Panc1 (cell line): ENCODE measurements at regions not wholly inside any gene's neighbourhood (a gene's known extent, or its start where the extent isn't known, plus 50 kb on each side); places are given as distances from the start of the nearest gene placed in this dataset.
"Not testable (repeated sequence)": the region's sequence is repeated elsewhere in the genome, so short reads cannot be mapped to it uniquely, and the experiment has no call there.

Experiments used
- ATAC-seq: fragments of 200-7000 bp; cut with Tn5 transposase; 2 replicates; pipeline ENCODE4 v1.9.1; 2020; ENCODE audit warnings: mild to moderate bottlenecking, moderate library complexity
- BruUV-seq: library from RNA; stranded (reverse); fragments of 400-500 nt; replicated peaks from 2 replicates; lab custom pipeline; 2021; lab: Mats Ljungman, UMichigan
- CTCF ChIA-PET: fragments of 300-600 bp; sonication (Branson Sonifier 250); formaldehyde crosslinking; loops from one replicate; lab custom pipeline; 2022; ENCODE audit warnings: antibody characterized with exemption; lab: Charles Lee
- POLR2A ChIA-PET: fragments of 300-600 bp; sonication (Branson Sonifier 250); formaldehyde crosslinking; loops from one replicate; lab custom pipeline; 2022; ENCODE audit warnings: antibody characterized with exemption; lab: Charles Lee
- DNase-seq: peaks from one replicate; pipeline ENCODE4 v3.0.0-alpha.2; 2010; ENCODE audit warnings: low read depth, low spot score
- H3K27ac ChIP-seq: 2 replicates; pipeline ENCODE4 v1.5.1; 2011; ENCODE audit warnings: mild to moderate bottlenecking, low read length, inconsistent platforms
- H3K27me3 ChIP-seq: fragments of 200-500 bp; sonication (Bioruptor generic); 2 replicates; pipeline ENCODE4 v1.6.0; 2014; ENCODE audit warnings: low read length, inconsistent platforms; ENCODE audit not compliant: control insufficient read depth, insufficient read depth
- H3K36me3 ChIP-seq: fragments of 200-500 bp; sonication (Bioruptor generic); 2 replicates; pipeline ENCODE4 v1.5.1; 2014; ENCODE audit warnings: inconsistent platforms, mild to moderate bottlenecking, low read length, moderate library complexity; ENCODE audit not compliant: control insufficient read depth, insufficient read depth
- H3K4me1 ChIP-seq: 2 replicates; pipeline ENCODE4 v1.5.1; 2011; ENCODE audit warnings: inconsistent platforms, mild to moderate bottlenecking, low read length, moderate library complexity; ENCODE audit not compliant: control insufficient read depth, insufficient read depth
- H3K4me3 ChIP-seq, 2 experiments: 2 replicates each; pipeline ENCODE4 v1.5.1; 2011 to 2012; ENCODE audit warnings: low read depth in 2 of 2, low read length in 2 of 2, mild to moderate bottlenecking in 2 of 2, inconsistent platforms in 1 of 2, moderate library complexity in 1 of 2
- H3K9me3 ChIP-seq: fragments of 200-500 bp; sonication (Bioruptor generic); 2 replicates; pipeline ENCODE4 v1.5.1; 2014; ENCODE audit warnings: low read depth, mild to moderate bottlenecking, inconsistent platforms, low read length, moderate library complexity; ENCODE audit not compliant: control insufficient read depth, insufficient read depth
- POLR2AphosphoS5 ChIP-seq: IDR thresholded peaks from 2 replicates; pipeline ENCODE4 v1.6.1; 2012; ENCODE audit warnings: mild to moderate bottlenecking, low read depth, low read length, moderate library complexity
- SIN3A ChIP-seq: IDR thresholded peaks from 2 replicates; pipeline ENCODE4 v1.6.1; 2012; ENCODE audit warnings: low read depth, mild to moderate bottlenecking, low read length, moderate library complexity, borderline replicate concordance; ENCODE audit not compliant: insufficient read depth
- TCF7L2 ChIP-seq: IDR thresholded peaks from 2 replicates; pipeline ENCODE4 v1.6.1; 2011; ENCODE audit warnings: mild to moderate bottlenecking, low read depth, low read length, inconsistent platforms
- in situ Hi-C: cut with HindIII; loops from 2 replicates; pipeline ENCODE4 v1.10.0; 2016; ENCODE audit warnings: low sequenced_read_pairs, low pct_unique_long_range_greater_than_20kb
- intact Hi-C: fragments of 100-400 bp; cut with micrococcal nuclease; formaldehyde crosslinking; loops from one replicate; pipeline ENCODE4 v1.10.0; 2022; ENCODE audit not compliant: unreplicated experiment
- TF ChIP-seq, protein P1 (sequence below): fragments of 450-650 bp; IDR thresholded peaks from 2 replicates; pipeline ENCODE4 v1.5.1; 2017; ENCODE audit warnings: mild to moderate bottlenecking
- TF ChIP-seq, protein P2 (sequence below), 2 experiments: IDR thresholded peaks; 2 replicates each; pipeline ENCODE4 v1.6.1; 2011 to 2012; ENCODE audit warnings: low read depth in 2 of 2, control low read depth in 1 of 2, low read length in 1 of 2, mild to moderate bottlenecking in 1 of 2, moderate library complexity in 1 of 2; ENCODE audit not compliant: insufficient read depth in 1 of 2

DNA sequence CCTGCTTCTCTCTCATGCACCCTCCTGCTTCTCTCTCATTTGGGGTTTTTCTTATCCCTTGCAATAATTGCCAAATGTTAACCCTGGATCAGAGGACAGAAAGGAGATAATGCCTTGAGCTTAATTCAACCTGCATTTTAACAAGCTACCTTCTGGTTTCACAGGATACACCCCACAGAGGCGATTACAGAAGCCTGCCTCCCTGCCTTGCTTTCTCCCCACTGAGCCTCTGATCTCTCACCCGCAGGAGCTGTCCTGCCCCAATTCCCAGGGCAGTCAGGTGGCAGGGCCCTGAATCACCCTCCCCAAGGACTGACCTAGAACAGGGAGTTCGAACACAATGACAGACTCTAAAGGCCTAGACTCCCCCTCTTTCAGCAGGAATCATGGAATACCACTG is 959.5 kb downstream of the GRID1 start:
- CTCF ChIA-PET, result no interaction called here
- Histone ChIP-seq H3K4me3 (no peak overlapping the region), H3K9me3 (no peaks in the 10 kb centered on the region), H3K4me1 (no peaks in the 10 kb centered on the region), H3K36me3 (no peaks in the 10 kb centered on the region), H3K27me3 (no peaks in the 10 kb centered on the region), H3K27ac (no peak overlapping the region)
- in situ Hi-C loops (no loop called here), intact Hi-C loops (no loop called here)
- BruUV-seq, result no TSS peak
- DNase-seq (no peak), ATAC-seq (no peak)
- TF ChIP-seq, protein P1, sequence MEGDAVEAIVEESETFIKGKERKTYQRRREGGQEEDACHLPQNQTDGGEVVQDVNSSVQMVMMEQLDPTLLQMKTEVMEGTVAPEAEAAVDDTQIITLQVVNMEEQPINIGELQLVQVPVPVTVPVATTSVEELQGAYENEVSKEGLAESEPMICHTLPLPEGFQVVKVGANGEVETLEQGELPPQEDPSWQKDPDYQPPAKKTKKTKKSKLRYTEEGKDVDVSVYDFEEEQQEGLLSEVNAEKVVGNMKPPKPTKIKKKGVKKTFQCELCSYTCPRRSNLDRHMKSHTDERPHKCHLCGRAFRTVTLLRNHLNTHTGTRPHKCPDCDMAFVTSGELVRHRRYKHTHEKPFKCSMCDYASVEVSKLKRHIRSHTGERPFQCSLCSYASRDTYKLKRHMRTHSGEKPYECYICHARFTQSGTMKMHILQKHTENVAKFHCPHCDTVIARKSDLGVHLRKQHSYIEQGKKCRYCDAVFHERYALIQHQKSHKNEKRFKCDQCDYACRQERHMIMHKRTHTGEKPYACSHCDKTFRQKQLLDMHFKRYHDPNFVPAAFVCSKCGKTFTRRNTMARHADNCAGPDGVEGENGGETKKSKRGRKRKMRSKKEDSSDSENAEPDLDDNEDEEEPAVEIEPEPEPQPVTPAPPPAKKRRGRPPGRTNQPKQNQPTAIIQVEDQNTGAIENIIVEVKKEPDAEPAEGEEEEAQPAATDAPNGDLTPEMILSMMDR, result no peak
- TF ChIP-seq POLR2AphosphoS5, result no peak
- TF ChIP-seq, protein P2, sequence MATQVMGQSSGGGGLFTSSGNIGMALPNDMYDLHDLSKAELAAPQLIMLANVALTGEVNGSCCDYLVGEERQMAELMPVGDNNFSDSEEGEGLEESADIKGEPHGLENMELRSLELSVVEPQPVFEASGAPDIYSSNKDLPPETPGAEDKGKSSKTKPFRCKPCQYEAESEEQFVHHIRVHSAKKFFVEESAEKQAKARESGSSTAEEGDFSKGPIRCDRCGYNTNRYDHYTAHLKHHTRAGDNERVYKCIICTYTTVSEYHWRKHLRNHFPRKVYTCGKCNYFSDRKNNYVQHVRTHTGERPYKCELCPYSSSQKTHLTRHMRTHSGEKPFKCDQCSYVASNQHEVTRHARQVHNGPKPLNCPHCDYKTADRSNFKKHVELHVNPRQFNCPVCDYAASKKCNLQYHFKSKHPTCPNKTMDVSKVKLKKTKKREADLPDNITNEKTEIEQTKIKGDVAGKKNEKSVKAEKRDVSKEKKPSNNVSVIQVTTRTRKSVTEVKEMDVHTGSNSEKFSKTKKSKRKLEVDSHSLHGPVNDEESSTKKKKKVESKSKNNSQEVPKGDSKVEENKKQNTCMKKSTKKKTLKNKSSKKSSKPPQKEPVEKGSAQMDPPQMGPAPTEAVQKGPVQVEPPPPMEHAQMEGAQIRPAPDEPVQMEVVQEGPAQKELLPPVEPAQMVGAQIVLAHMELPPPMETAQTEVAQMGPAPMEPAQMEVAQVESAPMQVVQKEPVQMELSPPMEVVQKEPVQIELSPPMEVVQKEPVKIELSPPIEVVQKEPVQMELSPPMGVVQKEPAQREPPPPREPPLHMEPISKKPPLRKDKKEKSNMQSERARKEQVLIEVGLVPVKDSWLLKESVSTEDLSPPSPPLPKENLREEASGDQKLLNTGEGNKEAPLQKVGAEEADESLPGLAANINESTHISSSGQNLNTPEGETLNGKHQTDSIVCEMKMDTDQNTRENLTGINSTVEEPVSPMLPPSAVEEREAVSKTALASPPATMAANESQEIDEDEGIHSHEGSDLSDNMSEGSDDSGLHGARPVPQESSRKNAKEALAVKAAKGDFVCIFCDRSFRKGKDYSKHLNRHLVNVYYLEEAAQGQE (IDR thresholded peaks at IDR 0.05; ENCODE audit: insufficient read depth in 1 of 2, low read depth in 2 of 2, low read length in 1 of 2), result no peak
- POLR2A ChIA-PET, result no interaction called here

DNA sequence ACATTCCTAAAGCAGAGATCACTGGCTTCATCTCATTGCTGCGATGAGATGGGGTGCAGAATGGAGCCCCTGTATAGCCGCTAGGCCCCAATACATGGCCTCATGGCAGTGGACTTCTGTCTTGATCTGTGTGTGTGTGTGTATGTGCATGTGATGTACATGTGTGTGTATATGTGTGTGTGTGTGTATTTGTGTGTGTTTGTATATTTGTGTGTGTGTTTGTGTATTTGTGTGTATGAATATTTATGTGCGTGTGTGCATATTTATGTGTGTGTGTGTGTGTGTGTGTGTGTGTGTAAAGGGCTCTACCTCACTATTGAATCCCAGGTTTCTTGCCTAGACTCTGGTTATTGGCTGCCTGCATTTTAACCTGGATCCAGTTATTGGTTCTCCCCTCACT is 958.2 kb downstream of the GRID1 start:
- no peak for TF ChIP-seq POLR2AphosphoS5
- TF ChIP-seq TCF7L2, result no peak
- no peak for TF ChIP-seq SIN3A
- TF ChIP-seq, protein P2 (IDR thresholded peaks at IDR 0.05; ENCODE audit: insufficient read depth in 1 of 2, low read depth in 2 of 2, low read length in 1 of 2), result no peak
- TF ChIP-seq, protein P1, result no peak
- intact Hi-C loops (no loop called here), in situ Hi-C loops (no loop called here)
- no peak for DNase-seq
- POLR2A ChIA-PET, result no interaction called here
- Histone ChIP-seq H3K36me3 (no peaks in the 10 kb centered on the region), H3K9me3 (no peaks in the 10 kb centered on the region), H3K27me3 (no peaks in the 10 kb centered on the region), H3K27ac (no peak overlapping the region), H3K4me3 (no peak overlapping the region), H3K4me1 (no peaks in the 10 kb centered on the region)
- CTCF ChIA-PET, result no interaction called here
- ATAC-seq, result no peak
- BruUV-seq, result no TSS peak

DNA sequence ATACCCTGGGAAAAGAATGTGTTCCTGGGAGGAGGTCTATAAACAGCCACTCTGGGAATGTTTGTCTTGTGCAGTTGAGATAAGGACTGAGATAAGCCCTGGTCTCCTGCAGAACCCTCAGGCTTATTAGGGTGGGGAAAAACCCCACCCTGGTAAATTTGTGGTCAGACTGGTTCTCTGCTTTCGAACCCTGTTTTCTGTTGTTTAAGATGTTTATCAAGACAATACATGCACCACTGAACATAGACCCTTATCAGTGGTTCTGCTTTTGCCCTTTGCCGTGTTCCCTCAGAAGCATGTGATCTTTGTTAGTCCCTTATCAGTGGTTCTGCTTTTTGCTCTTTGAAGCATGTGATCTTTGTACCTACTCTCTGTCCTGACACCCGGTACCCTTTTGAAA is 956.0 kb downstream of the GRID1 start:
- BruUV-seq, H3K4me3 ChIP-seq, H3K27me3 ChIP-seq, H3K27ac ChIP-seq, DNase-seq, CTCF ChIA-PET, ATAC-seq, POLR2A ChIA-PET, intact Hi-C loops, in situ Hi-C loops, H3K4me1 ChIP-seq, H3K36me3 ChIP-seq, H3K9me3 ChIP-seq: not testable (repeated sequence)
